ENCODE measurements at regions not wholly inside any gene's neighbourhood (a gene's known extent, or its start where the extent isn't known, plus 50 kb on each side); places are given as distances from the start of the nearest gene placed in this dataset.
A peak's percentile ranks its signal among the peaks of the same experiment; 100 is the strongest.
"Not testable (repeated sequence)": the region's sequence is repeated elsewhere in the genome, so short reads cannot be mapped to it uniquely, and the experiment has no call there.

DNA sequence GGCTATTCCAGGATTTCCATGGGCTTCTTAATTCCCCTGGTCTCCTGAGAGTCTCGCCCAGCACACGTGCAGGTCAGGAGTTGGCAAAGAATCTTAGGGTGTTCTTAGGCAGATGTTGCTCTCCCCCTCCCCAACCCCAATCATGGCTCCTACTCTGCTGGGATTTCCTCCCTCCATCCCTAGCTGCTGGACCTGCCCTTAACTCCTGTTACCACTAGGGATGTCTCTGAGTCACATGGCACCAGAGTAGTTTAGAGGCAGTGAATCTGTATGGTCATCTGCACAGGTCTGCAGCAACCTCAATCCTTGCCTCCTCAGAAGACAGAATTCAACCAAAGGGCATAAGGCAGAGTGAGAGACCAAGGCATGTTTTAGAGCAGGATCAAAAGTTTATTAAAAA lies 51.8 kb upstream of the CHST3 start:
- Histone ChIP-seq H3K27ac (no peak overlapping the region), H3K36me3 (replicated peaks) (no peaks in the 10 kb centered on the region), H3K27me3 (replicated peaks) (no peaks in the 10 kb centered on the region), H3K4me3 (ENCODE audit: low read depth, low read length) (no peak overlapping the region)
- TF ChIP-seq, protein P1, sequence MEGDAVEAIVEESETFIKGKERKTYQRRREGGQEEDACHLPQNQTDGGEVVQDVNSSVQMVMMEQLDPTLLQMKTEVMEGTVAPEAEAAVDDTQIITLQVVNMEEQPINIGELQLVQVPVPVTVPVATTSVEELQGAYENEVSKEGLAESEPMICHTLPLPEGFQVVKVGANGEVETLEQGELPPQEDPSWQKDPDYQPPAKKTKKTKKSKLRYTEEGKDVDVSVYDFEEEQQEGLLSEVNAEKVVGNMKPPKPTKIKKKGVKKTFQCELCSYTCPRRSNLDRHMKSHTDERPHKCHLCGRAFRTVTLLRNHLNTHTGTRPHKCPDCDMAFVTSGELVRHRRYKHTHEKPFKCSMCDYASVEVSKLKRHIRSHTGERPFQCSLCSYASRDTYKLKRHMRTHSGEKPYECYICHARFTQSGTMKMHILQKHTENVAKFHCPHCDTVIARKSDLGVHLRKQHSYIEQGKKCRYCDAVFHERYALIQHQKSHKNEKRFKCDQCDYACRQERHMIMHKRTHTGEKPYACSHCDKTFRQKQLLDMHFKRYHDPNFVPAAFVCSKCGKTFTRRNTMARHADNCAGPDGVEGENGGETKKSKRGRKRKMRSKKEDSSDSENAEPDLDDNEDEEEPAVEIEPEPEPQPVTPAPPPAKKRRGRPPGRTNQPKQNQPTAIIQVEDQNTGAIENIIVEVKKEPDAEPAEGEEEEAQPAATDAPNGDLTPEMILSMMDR (IDR thresholded peaks at IDR 0.05; ENCODE audit: low read depth, low read length, missing control alignments), result peak; percentile 48
- DNase-seq, result no peak
- in situ Hi-C loops (cut with HindIII; ENCODE audit: low pct_ligation_motif_present, low sequenced_read_pairs), result no loop called here

- TF ChIP-seq, protein P1 (IDR thresholded peaks at IDR 0.05; ENCODE audit: low read depth, low read length, missing control alignments), result no peak
- DNase-seq, result no peak
- Histone ChIP-seq H3K36me3 (replicated peaks) (no peaks in the 10 kb centered on the region), H3K27ac (no peak overlapping the region), H3K27me3 (replicated peaks) (no peaks in the 10 kb centered on the region), H3K4me3 (ENCODE audit: low read depth, low read length) (no peak overlapping the region)
- in situ Hi-C loops (cut with HindIII; ENCODE audit: low pct_ligation_motif_present, low sequenced_read_pairs), result no loop called here
Measured at GRCh38 chr10:71911296-71911953, 52.8 kb upstream of the CHST3 start.

DNA sequence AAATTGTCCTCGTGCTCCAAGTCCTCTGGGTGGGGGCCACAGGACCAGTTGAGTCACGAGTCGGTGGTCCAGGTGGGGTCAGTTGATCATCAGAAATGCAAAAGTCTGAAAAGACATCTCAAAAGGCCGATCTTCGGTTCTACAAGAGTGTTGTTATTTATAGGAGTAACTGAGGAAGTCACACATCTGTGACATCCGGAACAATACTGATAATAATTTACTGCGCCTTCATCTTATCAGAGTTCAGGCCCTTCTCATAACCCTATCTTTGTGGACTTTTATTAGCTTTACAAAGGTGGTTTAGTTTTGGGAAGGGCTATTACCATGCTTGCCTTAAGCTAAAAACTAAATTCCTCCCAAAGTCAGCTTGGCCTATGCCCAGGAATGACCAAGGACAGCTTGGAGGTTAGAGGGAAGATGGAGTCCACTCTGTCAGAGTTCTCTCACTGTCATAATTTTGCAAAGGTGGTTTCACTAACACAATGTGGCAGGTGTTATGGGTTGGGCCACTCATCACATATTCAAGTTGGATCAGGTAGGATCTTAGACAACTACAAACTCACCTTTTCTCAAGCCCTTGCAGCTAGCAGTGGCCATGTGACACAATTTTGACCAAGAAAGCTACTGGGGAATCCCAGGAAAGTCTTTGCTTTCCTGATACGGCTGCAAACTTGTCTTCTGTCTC lies 54.7 kb upstream of the CHST3 start:
- H3K36me3 ChIP-seq (replicated peaks), result no peaks in the 10 kb centered on the region
- TF ChIP-seq, protein P1 (IDR thresholded peaks at IDR 0.05; ENCODE audit: low read depth, low read length, missing control alignments), result no peak
- in situ Hi-C loops (cut with HindIII; ENCODE audit: low pct_ligation_motif_present, low sequenced_read_pairs), result no loop called here
- H3K27me3 ChIP-seq (replicated peaks), result no peaks in the 10 kb centered on the region
- DNase-seq, result no peak
- H3K27ac ChIP-seq, result no peak overlapping the region
- H3K4me3 ChIP-seq (ENCODE audit: low read depth, low read length), result no peak overlapping the region

DNA sequence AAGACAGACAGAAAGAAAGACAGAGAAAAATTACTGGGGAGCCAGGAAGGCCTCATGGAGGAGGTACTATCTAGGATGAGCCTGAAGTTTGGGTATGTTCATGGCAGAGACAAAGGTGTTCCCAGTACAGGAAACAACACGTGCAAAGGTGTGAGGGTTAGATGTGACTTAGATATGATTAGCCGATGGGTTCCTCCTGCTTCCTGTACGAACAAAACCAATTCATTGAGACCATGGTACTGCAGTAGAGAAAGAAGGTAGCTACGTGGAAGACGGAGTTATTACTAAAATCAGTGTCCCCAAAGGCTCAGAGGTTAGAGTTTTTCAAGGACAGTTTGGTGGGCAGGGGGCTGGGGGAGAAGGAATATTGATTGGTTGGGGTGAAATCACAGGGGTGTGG lies 55.2 kb upstream of the CHST3 start:
- in situ Hi-C loops (cut with HindIII; ENCODE audit: low pct_ligation_motif_present, low sequenced_read_pairs), result no loop called here
- H3K36me3 ChIP-seq (replicated peaks), result no peaks in the 10 kb centered on the region
- no peak for DNase-seq
- no peak overlapping the region for H3K4me3 ChIP-seq (ENCODE audit: low read depth, low read length)
- no peaks in the 10 kb centered on the region for H3K27me3 ChIP-seq (replicated peaks)
- TF ChIP-seq, protein P1 (IDR thresholded peaks at IDR 0.05; ENCODE audit: low read depth, low read length, missing control alignments), result no peak
- no peak overlapping the region for H3K27ac ChIP-seq

- in situ Hi-C loops (cut with HindIII; ENCODE audit: low pct_ligation_motif_present, low sequenced_read_pairs), result no loop called here
- TF ChIP-seq, protein P1 (IDR thresholded peaks at IDR 0.05; ENCODE audit: low read depth, low read length, missing control alignments), result no peak
- H3K4me3 ChIP-seq (ENCODE audit: low read depth, low read length), result no peak overlapping the region
- H3K27me3 ChIP-seq (replicated peaks), result no peaks in the 10 kb centered on the region
- H3K27ac ChIP-seq, result no peak overlapping the region
- H3K36me3 ChIP-seq (replicated peaks), result no peaks in the 10 kb centered on the region
- DNase-seq, result no peak
Measured at GRCh38 chr10:71905164-71905563, 54.1 kb upstream of the PSAP start.

DNA sequence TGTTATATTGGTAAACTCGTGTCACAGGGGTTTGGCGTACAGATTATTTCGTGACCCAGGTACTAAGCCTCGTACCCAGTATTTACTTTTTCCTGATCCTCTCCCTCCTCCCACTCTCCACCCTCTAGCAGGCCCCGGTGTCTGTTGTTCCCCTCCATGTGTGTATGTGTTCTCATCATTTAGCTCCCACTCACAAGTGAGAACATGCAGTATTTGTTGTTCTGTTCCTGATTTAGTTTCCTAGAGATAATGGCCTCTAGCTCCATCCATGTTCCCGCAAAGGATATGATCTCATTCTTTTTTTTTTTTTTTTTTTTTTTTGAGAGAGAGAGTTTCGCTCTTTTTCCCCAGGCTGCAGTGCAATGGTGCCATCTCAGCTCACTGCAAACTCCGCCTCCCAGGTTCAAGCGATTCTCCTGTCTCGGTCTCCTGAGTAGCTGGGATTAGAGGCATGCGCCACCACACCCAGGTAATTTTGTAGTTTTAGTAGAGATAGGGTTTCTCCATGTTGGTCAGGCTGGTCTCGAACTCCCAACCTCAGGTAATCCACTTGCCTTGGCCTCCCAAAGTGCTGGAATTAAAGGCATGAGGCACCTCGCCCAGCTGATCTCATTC lies 52.7 kb upstream of the PSAP start:
- H3K27ac ChIP-seq; H3K27me3 ChIP-seq (replicated peaks); H3K4me3 ChIP-seq (ENCODE audit: low read depth, low read length); H3K36me3 ChIP-seq (replicated peaks); in situ Hi-C loops (cut with HindIII; ENCODE audit: low pct_ligation_motif_present, low sequenced_read_pairs): not testable (repeated sequence)
- DNase-seq, result peak; percentile 5
